Adrenal gland (tissue), 9 donors: ENCODE measurements at regions not wholly inside any gene's neighbourhood (a gene's known extent, or its start where the extent isn't known, plus 50 kb on each side); places are given as distances from the start of the nearest gene placed in this dataset.

Source experiments
- DNase-seq, 7 donors: peaks; one replicate each; pipeline ENCODE4 v3.0.0-alpha.2; 2019 to 2020
- H3K27ac ChIP-seq, 5 donors: fragments of 200-600 bp; sonication (generic) in 4 of 5; 1 replicate in 3 of 5; 2 replicates in 2 of 5; pipeline versions ENCODE4 v1.5.1 to v1.8.0; 2016 to 2020; ENCODE audit warnings: mild to moderate bottlenecking in 1 of 5
- H3K27me3 ChIP-seq: fragments of 200-600 bp; 2 replicates; pipeline ENCODE4 v1.8.0; 2021
- H3K36me3 ChIP-seq, 2 donors: fragments of 200-600 bp; replicated peaks in 1 of 2; 1 replicate in 1 of 2; 2 replicates in 1 of 2; pipeline versions ENCODE4 v1.5.1 to v1.8.0; 2018 to 2022
- H3K4me1 ChIP-seq, 2 donors: fragments of 200-600 bp; replicated peaks in 1 of 2; 1 replicate in 1 of 2; 2 replicates in 1 of 2; pipeline versions ENCODE4 v1.5.1 to v1.8.0; 2018 to 2021
- H3K4me3 ChIP-seq, 4 donors: fragments of 200-600 bp; sonication (generic) in 3 of 4; one replicate each; pipeline ENCODE4 v1.5.1; 2016 to 2018
- H3K9me3 ChIP-seq, 3 donors: fragments of 200-600 bp; sonication (generic) in 1 of 3; replicated peaks in 1 of 3; 1 replicate in 2 of 3; 2 replicates in 1 of 3; pipeline versions ENCODE4 v1.5.1 to v1.8.0; 2016 to 2021
- POLR2A ChIP-seq, 2 donors: fragments of 450-650 bp; IDR thresholded peaks; one replicate each; pipeline ENCODE4 v1.6.1; 2017; ENCODE audit warnings: antibody characterized with exemption in 2 of 2, mild to moderate bottlenecking in 2 of 2, moderate library complexity in 1 of 2
- WGBS, 4 donors: extraction: QIAGEN DNeasy Blood & Tissue Kit in 2 of 4; methylation state at CpG; one replicate each; pipeline versions ENCODE4 v1.1.5 to v1.1.7; 2013 to 2017; 5-methylcytosine and 5-hydroxymethylcytosine counted together
- intact Hi-C, 2 donors: fragments of 100-400 bp; cut with DNase I; formaldehyde crosslinking; loops; one replicate each; pipeline versions ENCODE4 v1.14.1 to v1.15.0; 2022 to 2023
- TF ChIP-seq, protein P1 (sequence below), 6 experiments: fragments of 450-650 bp in 4 of 6; fragments of 200-600 bp in 2 of 6; sonication (generic) in 1 of 6; IDR thresholded peaks; 1 replicate in 5 of 6; 2 replicates in 1 of 6; pipeline versions ENCODE4 v1.5.1 to v1.8.0; 2016 to 2021; ENCODE audit warnings: antibody characterized with exemption in 6 of 6, mild to moderate bottlenecking in 2 of 6, moderate library complexity in 1 of 6
- donor health status: healthy with polysubstance abuse.
- donor health status: Bipolar disorder and iron deficiency.
- donor health status: DM: yes; HTN: yes; CAD: no.
- donor health status: DM: no; HTN: no; CAD: no.
- donor health status: DM: no; HTN: no; CAD: no.

DNA sequence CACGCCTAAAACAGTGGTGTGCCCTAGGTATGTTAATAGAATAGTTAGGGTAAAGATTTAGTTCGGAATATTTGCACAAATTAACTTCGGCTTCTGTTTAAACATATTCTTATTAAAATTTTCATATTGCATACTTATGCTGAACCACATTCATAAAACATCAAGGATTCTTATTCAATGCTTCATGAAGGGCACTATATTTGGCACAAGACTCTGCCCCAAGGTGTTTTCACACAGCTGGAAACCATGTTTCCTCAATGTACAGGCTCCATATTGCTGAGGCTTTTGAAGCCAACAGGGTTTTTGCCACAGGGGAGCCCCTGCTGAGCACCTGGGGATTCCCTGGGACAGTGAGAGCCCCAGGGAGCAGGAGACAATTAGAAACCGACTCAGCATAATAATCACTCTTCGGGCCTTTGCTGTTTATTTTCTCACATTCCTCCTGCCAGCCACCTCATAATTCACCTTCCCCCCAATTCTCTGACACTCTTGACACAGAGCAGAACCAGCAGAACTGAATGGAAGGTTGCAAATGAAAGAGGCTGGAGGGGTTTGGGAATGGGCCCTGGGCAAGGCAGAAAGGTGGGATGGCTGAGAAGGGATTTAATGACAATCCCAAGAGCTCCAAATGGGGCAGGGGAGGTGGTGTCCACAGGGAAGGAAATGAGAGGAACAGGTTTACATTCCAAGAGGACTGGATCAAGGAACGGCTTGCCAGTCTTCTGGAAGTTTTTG is 72.3 kb upstream of the POMP start:
- Histone ChIP-seq H3K9me3 (no peaks in the 10 kb centered on the region), H3K36me3 (no peaks in the 10 kb centered on the region), H3K4me1 (no peaks in the 10 kb centered on the region), H3K27me3 (peaks cover 5% of the 10 kb centered on the region), H3K4me3 (no peak overlapping the region), H3K27ac (no peak overlapping the region)
- DNase-seq, result no peak
- 62 to 75% (median 72%) methylated on average over 6 of the region's 6 CpGs for WGBS, 4 donors
- intact Hi-C loops, result no loop called here
- TF ChIP-seq, protein P1, sequence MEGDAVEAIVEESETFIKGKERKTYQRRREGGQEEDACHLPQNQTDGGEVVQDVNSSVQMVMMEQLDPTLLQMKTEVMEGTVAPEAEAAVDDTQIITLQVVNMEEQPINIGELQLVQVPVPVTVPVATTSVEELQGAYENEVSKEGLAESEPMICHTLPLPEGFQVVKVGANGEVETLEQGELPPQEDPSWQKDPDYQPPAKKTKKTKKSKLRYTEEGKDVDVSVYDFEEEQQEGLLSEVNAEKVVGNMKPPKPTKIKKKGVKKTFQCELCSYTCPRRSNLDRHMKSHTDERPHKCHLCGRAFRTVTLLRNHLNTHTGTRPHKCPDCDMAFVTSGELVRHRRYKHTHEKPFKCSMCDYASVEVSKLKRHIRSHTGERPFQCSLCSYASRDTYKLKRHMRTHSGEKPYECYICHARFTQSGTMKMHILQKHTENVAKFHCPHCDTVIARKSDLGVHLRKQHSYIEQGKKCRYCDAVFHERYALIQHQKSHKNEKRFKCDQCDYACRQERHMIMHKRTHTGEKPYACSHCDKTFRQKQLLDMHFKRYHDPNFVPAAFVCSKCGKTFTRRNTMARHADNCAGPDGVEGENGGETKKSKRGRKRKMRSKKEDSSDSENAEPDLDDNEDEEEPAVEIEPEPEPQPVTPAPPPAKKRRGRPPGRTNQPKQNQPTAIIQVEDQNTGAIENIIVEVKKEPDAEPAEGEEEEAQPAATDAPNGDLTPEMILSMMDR (IDR thresholded peaks at IDR 0.05), result no peak
- no peak for TF ChIP-seq POLR2A (IDR thresholded peaks at IDR 0.05)

DNA sequence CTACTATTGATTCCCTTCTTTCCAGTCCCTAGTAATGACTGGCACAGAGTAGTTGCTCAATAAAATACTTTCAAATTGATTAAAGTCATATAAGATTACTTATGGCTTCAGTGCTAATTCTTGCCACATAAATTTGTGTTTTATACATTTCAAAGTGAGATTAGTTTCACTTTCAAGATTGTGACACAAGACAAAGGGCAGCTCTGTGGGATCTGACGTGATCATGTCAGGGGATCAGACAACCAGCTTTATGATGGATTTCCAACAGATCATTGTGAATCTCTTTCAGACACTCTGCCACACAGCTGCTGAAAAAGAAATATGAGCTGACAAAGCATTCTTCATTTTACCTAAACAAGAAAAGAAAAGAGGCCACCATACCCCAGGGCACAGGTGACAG is 73.4 kb upstream of the POMP start:
- Histone ChIP-seq H3K27ac (no peak overlapping the region), H3K36me3 (no peaks in the 10 kb centered on the region), H3K27me3 (peaks cover 5% of the 10 kb centered on the region), H3K4me3 (no peak overlapping the region), H3K9me3 (no peaks in the 10 kb centered on the region), H3K4me1 (no peaks in the 10 kb centered on the region)
- DNase-seq, result no peak
- intact Hi-C loops, result no loop called here
- 62 to 78% (median 70%) methylated on average over 1 of the region's 1 CpG for WGBS, 4 donors
- TF ChIP-seq, protein P1 (IDR thresholded peaks at IDR 0.05), result no peak
- no peak for TF ChIP-seq POLR2A (IDR thresholded peaks at IDR 0.05)

GRCh38 chr13:28584873-28585381 is 74.0 kb upstream of the POMP start:
- Histone ChIP-seq H3K4me1 (no peaks in the 10 kb centered on the region), H3K27ac (no peak overlapping the region), H3K36me3 (no peaks in the 10 kb centered on the region), H3K4me3 (no peak overlapping the region), H3K9me3 (no peaks in the 10 kb centered on the region), H3K27me3 (peaks cover under 1% of the 10 kb centered on the region)
- WGBS, 4 donors, result 75 to 79% (median 78%) methylated on average over 4 of the region's 4 CpGs
- intact Hi-C loops, result no loop called here
- TF ChIP-seq, protein P1 (IDR thresholded peaks at IDR 0.05), result no peak
- DNase-seq, result no peak

- Histone ChIP-seq H3K4me3 (no peak overlapping the region), H3K36me3 (no peaks in the 10 kb centered on the region), H3K9me3 (no peaks in the 10 kb centered on the region), H3K27ac (no peak overlapping the region), H3K27me3 (no peaks in the 10 kb centered on the region), H3K4me1 (no peaks in the 10 kb centered on the region)
- TF ChIP-seq, protein P1 (IDR thresholded peaks at IDR 0.05), result no peak
- TF ChIP-seq POLR2A (IDR thresholded peaks at IDR 0.05), result no peak
- WGBS, 4 donors, result 66 to 70% (median 68%) methylated on average over 15 to 19 of the region's 19 CpGs
- intact Hi-C loops, result no loop called here
- no peak for DNase-seq
Observed at GRCh38 chr13:28583651-28584091, 75.3 kb upstream of the POMP start.
